ENCODE measurements at regions not wholly inside any gene's neighbourhood (a gene's known extent, or its start where the extent isn't known, plus 50 kb on each side); places are given as distances from the start of the nearest gene placed in this dataset.

GRCh38 chr10:23899166-23899565, 309.8 kb upstream of the KIAA1217 start:
- DNase-seq (no peak), ATAC-seq (no peak)
- Histone ChIP-seq H3K27me3 (ENCODE audit: control insufficient read depth, insufficient read depth, low read length) (no peaks in the 10 kb centered on the region), H3K9me3 (ENCODE audit: control insufficient read depth, insufficient read depth, low read length) (no peaks in the 10 kb centered on the region), H3K36me3 (ENCODE audit: control insufficient read depth, insufficient read depth, low read length) (no peaks in the 10 kb centered on the region), H3K4me1 (ENCODE audit: control insufficient read depth, insufficient read depth, low read length) (no peaks in the 10 kb centered on the region), H3K4me3 (ENCODE audit: low read length) (no peak overlapping the region), H3K27ac (ENCODE audit: low read length) (no peak overlapping the region)
- intact Hi-C loops (cut with micrococcal nuclease): no loop called here
- H3K4me1 Mint-ChIP-seq: no peaks in the 10 kb centered on the region
- H3K9me3 Mint-ChIP-seq: peaks cover 9% of the 10 kb centered on the region in 2 donors
- H3K27ac Mint-ChIP-seq: no peak overlapping the region
- no peak overlapping the region for H3K4me3 Mint-ChIP-seq
- H3K36me3 Mint-ChIP-seq: no peaks in the 10 kb centered on the region
- 93% methylated on average over 1 of the region's 2 CpGs for WGBS (ENCODE audit: insufficient coverage)
- no peak for TF ChIP-seq CTCF (IDR thresholded peaks at IDR 0.05)
- no peaks in the 10 kb centered on the region for H3K27me3 Mint-ChIP-seq (ENCODE audit: low read depth in 2 of 2)

GRCh38 chr10:23910291-23910690, 298.6 kb upstream of the KIAA1217 start:
- peaks cover 10 to 14% of the 10 kb centered on the region in 2 donors for H3K9me3 Mint-ChIP-seq
- H3K9me3 ChIP-seq (ENCODE audit: control insufficient read depth, insufficient read depth, low read length): no peaks in the 10 kb centered on the region
- ATAC-seq: no peak
- no peak for DNase-seq
- no peaks in the 10 kb centered on the region for H3K36me3 ChIP-seq (ENCODE audit: control insufficient read depth, insufficient read depth, low read length)
- H3K36me3 Mint-ChIP-seq: no peaks in the 10 kb centered on the region
- TF ChIP-seq CTCF (IDR thresholded peaks at IDR 0.05): no peak
- H3K4me3 ChIP-seq (ENCODE audit: low read length): no peak overlapping the region
- no peak overlapping the region for H3K4me3 Mint-ChIP-seq
- no peaks in the 10 kb centered on the region for H3K4me1 ChIP-seq (ENCODE audit: control insufficient read depth, insufficient read depth, low read length)
- intact Hi-C loops (cut with micrococcal nuclease): no loop called here
- no peaks in the 10 kb centered on the region for H3K27me3 Mint-ChIP-seq (ENCODE audit: low read depth in 2 of 2)
- no peak overlapping the region for H3K27ac Mint-ChIP-seq
- 100% methylated on average over 2 of the region's 2 CpGs for WGBS (ENCODE audit: insufficient coverage)
- H3K27me3 ChIP-seq (ENCODE audit: control insufficient read depth, insufficient read depth, low read length): no peaks in the 10 kb centered on the region
- no peak overlapping the region for H3K27ac ChIP-seq (ENCODE audit: low read length)
- no peaks in the 10 kb centered on the region for H3K4me1 Mint-ChIP-seq

- WGBS (ENCODE audit: insufficient coverage): 80% methylated on average over 5 of the region's 6 CpGs
- Histone ChIP-seq H3K4me1 (ENCODE audit: control insufficient read depth, insufficient read depth, low read length) (no peaks in the 10 kb centered on the region), H3K27ac (ENCODE audit: low read length) (no peak overlapping the region), H3K4me3 (ENCODE audit: low read length) (no peak overlapping the region), H3K9me3 (ENCODE audit: control insufficient read depth, insufficient read depth, low read length) (no peaks in the 10 kb centered on the region), H3K36me3 (ENCODE audit: control insufficient read depth, insufficient read depth, low read length) (no peaks in the 10 kb centered on the region), H3K27me3 (ENCODE audit: control insufficient read depth, insufficient read depth, low read length) (no peaks in the 10 kb centered on the region)
- Mint-ChIP-seq H3K27me3 (ENCODE audit: low read depth in 2 of 2) (no peaks in the 10 kb centered on the region), H3K4me3 (no peak overlapping the region), H3K36me3 (no peaks in the 10 kb centered on the region), H3K9me3 (peaks cover 7% of the 10 kb centered on the region in 2 donors), H3K4me1 (no peaks in the 10 kb centered on the region), H3K27ac (no peak overlapping the region)
- intact Hi-C loops (cut with micrococcal nuclease): no loop called here
- no peak for DNase-seq
- no peak for ATAC-seq
- no peak for TF ChIP-seq CTCF (IDR thresholded peaks at IDR 0.05)
These were observed 296.0 kb upstream of the KIAA1217 start for GRCh38 chr10:23912884-23913404.

- no peak for ATAC-seq
- peaks cover 2 to 6% of the 10 kb centered on the region in 2 donors for H3K9me3 Mint-ChIP-seq
- H3K27me3 Mint-ChIP-seq (ENCODE audit: low read depth in 2 of 2): no peaks in the 10 kb centered on the region
- intact Hi-C loops (cut with micrococcal nuclease): no loop called here
- no peaks in the 10 kb centered on the region for H3K36me3 Mint-ChIP-seq
- no peak overlapping the region for H3K4me3 Mint-ChIP-seq
- H3K4me1 ChIP-seq (ENCODE audit: control insufficient read depth, insufficient read depth, low read length): no peaks in the 10 kb centered on the region
- no peak for DNase-seq
- no peaks in the 10 kb centered on the region for H3K9me3 ChIP-seq (ENCODE audit: control insufficient read depth, insufficient read depth, low read length)
- H3K27ac ChIP-seq (ENCODE audit: low read length): no peak overlapping the region
- TF ChIP-seq CTCF (IDR thresholded peaks at IDR 0.05): no peak
- no peak overlapping the region for H3K4me3 ChIP-seq (ENCODE audit: low read length)
- no peaks in the 10 kb centered on the region for H3K36me3 ChIP-seq (ENCODE audit: control insufficient read depth, insufficient read depth, low read length)
- WGBS (ENCODE audit: insufficient coverage): 71% methylated on average over 2 of the region's 3 CpGs
- no peaks in the 10 kb centered on the region for H3K27me3 ChIP-seq (ENCODE audit: control insufficient read depth, insufficient read depth, low read length)
- H3K4me1 Mint-ChIP-seq: no peaks in the 10 kb centered on the region
- no peak overlapping the region for H3K27ac Mint-ChIP-seq
These were observed 294.3 kb upstream of the KIAA1217 start for GRCh38 chr10:23914641-23915040.

Measured in natural killer cell (primary cell).